Activated T-helper 2 cell treated with anti-CD3 and anti-CD28 coated beads, Interferon-gamma antibody, Interleukin-2, Interleukin-4, amounts not matched to agents 10 μg/mL and 5 μg/mL and 100 μg/mL, durations not matched to agents 14 hours and 24 hours and 36 hours (primary cell): ENCODE measurements at regions not wholly inside any gene's neighbourhood (a gene's known extent, or its start where the extent isn't known, plus 50 kb on each side); places are given as distances from the start of the nearest gene placed in this dataset.

Experiments used
- DNase-seq: peaks from one replicate; pipeline ENCODE4 v3.0.0; 2021; ENCODE audit warnings: low spot score
- H3K27ac Mint-ChIP-seq: one replicate; pipeline ENCODE4 v1.8.0; 2021; ENCODE audit warnings: mixed read lengths
- H3K27me3 Mint-ChIP-seq: one replicate; pipeline ENCODE4 v1.8.0; 2021; ENCODE audit warnings: low read depth, mixed read lengths
- H3K36me3 Mint-ChIP-seq: one replicate; pipeline ENCODE4 v1.8.0; 2021; ENCODE audit warnings: low read depth, mixed read lengths
- H3K4me1 Mint-ChIP-seq: one replicate; pipeline ENCODE4 v1.8.0; 2021; ENCODE audit warnings: low read depth, mixed read lengths
- H3K4me3 Mint-ChIP-seq: one replicate; pipeline ENCODE4 v1.8.0; 2021; ENCODE audit warnings: low read depth, mild to moderate bottlenecking, moderate library complexity, mixed read lengths
- H3K9me3 Mint-ChIP-seq: one replicate; pipeline ENCODE4 v1.8.0; 2021; ENCODE audit warnings: mixed read lengths
- intact Hi-C: fragments of 100-400 bp; cut with micrococcal nuclease; formaldehyde crosslinking; loops from one replicate; pipeline ENCODE4 v1.15.1; 2023

GRCh38 chr9:14511452-14511851, 181.8 kb downstream of the ZDHHC21 start:
- H3K4me3 Mint-ChIP-seq, result no peak overlapping the region
- no peaks in the 10 kb centered on the region for H3K27me3 Mint-ChIP-seq
- no peak overlapping the region for H3K27ac Mint-ChIP-seq
- no peak for DNase-seq
- H3K36me3 Mint-ChIP-seq, result no peaks in the 10 kb centered on the region
- intact Hi-C loops, result loop anchor here (2.0 kb wide), 1 partner anchor 49 kb away; no protein-coding TSS in a partner anchor
- no peaks in the 10 kb centered on the region for H3K4me1 Mint-ChIP-seq
- no peaks in the 10 kb centered on the region for H3K9me3 Mint-ChIP-seq

GRCh38 chr9:14508884-14509283, 184.3 kb downstream of the ZDHHC21 start:
- intact Hi-C loops, result no loop called here
- H3K4me1 Mint-ChIP-seq, result no peaks in the 10 kb centered on the region
- DNase-seq, result no peak
- no peaks in the 10 kb centered on the region for H3K27me3 Mint-ChIP-seq
- no peak overlapping the region for H3K4me3 Mint-ChIP-seq
- no peaks in the 10 kb centered on the region for H3K36me3 Mint-ChIP-seq
- no peaks in the 10 kb centered on the region for H3K9me3 Mint-ChIP-seq
- H3K27ac Mint-ChIP-seq, result no peak overlapping the region

- no peaks in the 10 kb centered on the region for H3K27me3 Mint-ChIP-seq
- intact Hi-C loops, result no loop called here
- DNase-seq, result no peak
- no peaks in the 10 kb centered on the region for H3K9me3 Mint-ChIP-seq
- H3K36me3 Mint-ChIP-seq, result no peaks in the 10 kb centered on the region
- H3K4me1 Mint-ChIP-seq, result no peaks in the 10 kb centered on the region
- H3K27ac Mint-ChIP-seq, result no peak overlapping the region
- H3K4me3 Mint-ChIP-seq, result no peak overlapping the region
Observed at GRCh38 chr9:14501366-14501765, 187.4 kb upstream of the NFIB start.

GRCh38 chr9:14500705-14501104, 186.8 kb upstream of the NFIB start:
- no peak for DNase-seq
- Mint-ChIP-seq H3K36me3 (no peaks in the 10 kb centered on the region), H3K27ac (no peak overlapping the region), H3K4me3 (no peak overlapping the region), H3K27me3 (no peaks in the 10 kb centered on the region), H3K9me3 (no peaks in the 10 kb centered on the region), H3K4me1 (no peaks in the 10 kb centered on the region)
- intact Hi-C loops, result no loop called here

GRCh38 chr9:14499976-14500375, 186.0 kb upstream of the NFIB start:
- Mint-ChIP-seq H3K27ac (no peak overlapping the region), H3K4me3 (no peak overlapping the region), H3K27me3 (no peaks in the 10 kb centered on the region), H3K9me3 (no peaks in the 10 kb centered on the region), H3K4me1 (no peaks in the 10 kb centered on the region), H3K36me3 (no peaks in the 10 kb centered on the region)
- DNase-seq, result no peak
- intact Hi-C loops, result loop anchor here (5.0 kb wide), 1 partner anchor 1013 kb away; no protein-coding TSS in a partner anchor

GRCh38 chr9:14498824-14499223, 184.9 kb upstream of the NFIB start:
- DNase-seq, result no peak
- no peaks in the 10 kb centered on the region for H3K27me3 Mint-ChIP-seq
- no peaks in the 10 kb centered on the region for H3K9me3 Mint-ChIP-seq
- no peaks in the 10 kb centered on the region for H3K36me3 Mint-ChIP-seq
- no peak overlapping the region for H3K27ac Mint-ChIP-seq
- H3K4me3 Mint-ChIP-seq, result no peak overlapping the region
- H3K4me1 Mint-ChIP-seq, result no peaks in the 10 kb centered on the region
- intact Hi-C loops, result loop anchor here (5.0 kb wide), 1 partner anchor 1012 kb away; no protein-coding TSS in a partner anchor

GRCh38 chr9:14497476-14497875, 183.5 kb upstream of the NFIB start:
- no peaks in the 10 kb centered on the region for H3K9me3 Mint-ChIP-seq

GRCh38 chr9:14488421-14489190, 174.7 kb upstream of the NFIB start:
- Mint-ChIP-seq H3K4me1 (no peaks in the 10 kb centered on the region), H3K27me3 (no peaks in the 10 kb centered on the region), H3K9me3 (no peaks in the 10 kb centered on the region), H3K27ac (no peak overlapping the region), H3K36me3 (no peaks in the 10 kb centered on the region), H3K4me3 (no peak overlapping the region)
- intact Hi-C loops, result no loop called here
- DNase-seq, result no peak

More at GRCh38 chr9:14497476-14497875, 183.5 kb upstream of the NFIB start:
- no peaks in the 10 kb centered on the region for H3K36me3 Mint-ChIP-seq
- H3K4me1 Mint-ChIP-seq, result no peaks in the 10 kb centered on the region
- no peaks in the 10 kb centered on the region for H3K27me3 Mint-ChIP-seq
- DNase-seq, result no peak
- no peak overlapping the region for H3K27ac Mint-ChIP-seq
- intact Hi-C loops, result loop anchor here (5.0 kb wide), 1 partner anchor 1010 kb away; no protein-coding TSS in a partner anchor
- H3K4me3 Mint-ChIP-seq, result no peak overlapping the region

GRCh38 chr9:14487547-14488185, 173.7 kb upstream of the NFIB start:
- Mint-ChIP-seq H3K4me1 (no peaks in the 10 kb centered on the region), H3K36me3 (no peaks in the 10 kb centered on the region), H3K4me3 (no peak overlapping the region), H3K27me3 (no peaks in the 10 kb centered on the region), H3K27ac (no peak overlapping the region), H3K9me3 (no peaks in the 10 kb centered on the region)
- no peak for DNase-seq
- intact Hi-C loops, result no loop called here

GRCh38 chr9:14485366-14485765, 171.4 kb upstream of the NFIB start:
- Mint-ChIP-seq H3K27ac (no peak overlapping the region), H3K27me3 (no peaks in the 10 kb centered on the region)

GRCh38 chr9:14482856-14483255, 168.9 kb upstream of the NFIB start:
- Mint-ChIP-seq H3K4me1 (no peaks in the 10 kb centered on the region), H3K27ac (no peak overlapping the region), H3K9me3 (no peaks in the 10 kb centered on the region), H3K4me3 (no peak overlapping the region), H3K27me3 (no peaks in the 10 kb centered on the region), H3K36me3 (no peaks in the 10 kb centered on the region)
- no peak for DNase-seq
- intact Hi-C loops, result no loop called here

More at GRCh38 chr9:14485366-14485765, 171.4 kb upstream of the NFIB start:
- intact Hi-C loops, result no loop called here
- Mint-ChIP-seq H3K36me3 (no peaks in the 10 kb centered on the region), H3K4me1 (no peaks in the 10 kb centered on the region), H3K4me3 (no peak overlapping the region), H3K9me3 (no peaks in the 10 kb centered on the region)
- DNase-seq, result no peak

- intact Hi-C loops, result no loop called here
- no peaks in the 10 kb centered on the region for H3K9me3 Mint-ChIP-seq
- DNase-seq, result no peak
Observed at GRCh38 chr9:14480526-14480925, 166.6 kb upstream of the NFIB start.

GRCh38 chr9:14479163-14479560, 165.2 kb upstream of the NFIB start:
- no peak overlapping the region for H3K4me3 Mint-ChIP-seq
- H3K9me3 Mint-ChIP-seq, result no peaks in the 10 kb centered on the region
- H3K27me3 Mint-ChIP-seq, result no peaks in the 10 kb centered on the region
- DNase-seq, result no peak
- no peaks in the 10 kb centered on the region for H3K36me3 Mint-ChIP-seq
- no peaks in the 10 kb centered on the region for H3K4me1 Mint-ChIP-seq
- no peak overlapping the region for H3K27ac Mint-ChIP-seq
- intact Hi-C loops, result no loop called here

More at GRCh38 chr9:14480526-14480925, 166.6 kb upstream of the NFIB start:
- no peaks in the 10 kb centered on the region for H3K36me3 Mint-ChIP-seq
- H3K27ac Mint-ChIP-seq, result no peak overlapping the region
- no peak overlapping the region for H3K4me3 Mint-ChIP-seq
- no peaks in the 10 kb centered on the region for H3K27me3 Mint-ChIP-seq
- H3K4me1 Mint-ChIP-seq, result no peaks in the 10 kb centered on the region
